ENCODE measurements at regions not wholly inside any gene's neighbourhood (a gene's known extent, or its start where the extent isn't known, plus 50 kb on each side); places are given as distances from the start of the nearest gene placed in this dataset.

- no peak for TF ChIP-seq EZH2 (IDR thresholded peaks at IDR 0.05; ENCODE audit: insufficient read depth, low read length)
- TF ChIP-seq, protein P1, sequence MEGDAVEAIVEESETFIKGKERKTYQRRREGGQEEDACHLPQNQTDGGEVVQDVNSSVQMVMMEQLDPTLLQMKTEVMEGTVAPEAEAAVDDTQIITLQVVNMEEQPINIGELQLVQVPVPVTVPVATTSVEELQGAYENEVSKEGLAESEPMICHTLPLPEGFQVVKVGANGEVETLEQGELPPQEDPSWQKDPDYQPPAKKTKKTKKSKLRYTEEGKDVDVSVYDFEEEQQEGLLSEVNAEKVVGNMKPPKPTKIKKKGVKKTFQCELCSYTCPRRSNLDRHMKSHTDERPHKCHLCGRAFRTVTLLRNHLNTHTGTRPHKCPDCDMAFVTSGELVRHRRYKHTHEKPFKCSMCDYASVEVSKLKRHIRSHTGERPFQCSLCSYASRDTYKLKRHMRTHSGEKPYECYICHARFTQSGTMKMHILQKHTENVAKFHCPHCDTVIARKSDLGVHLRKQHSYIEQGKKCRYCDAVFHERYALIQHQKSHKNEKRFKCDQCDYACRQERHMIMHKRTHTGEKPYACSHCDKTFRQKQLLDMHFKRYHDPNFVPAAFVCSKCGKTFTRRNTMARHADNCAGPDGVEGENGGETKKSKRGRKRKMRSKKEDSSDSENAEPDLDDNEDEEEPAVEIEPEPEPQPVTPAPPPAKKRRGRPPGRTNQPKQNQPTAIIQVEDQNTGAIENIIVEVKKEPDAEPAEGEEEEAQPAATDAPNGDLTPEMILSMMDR (IDR thresholded peaks at IDR 0.05; ENCODE audit: insufficient read depth, low read depth, low read length) = no peak
These were observed 64.5 kb upstream of the C10orf90 start for GRCh38 chr10:126734967-126735366.
